ENCODE measurements at regions not wholly inside any gene's neighbourhood (a gene's known extent, or its start where the extent isn't known, plus 50 kb on each side); places are given as distances from the start of the nearest gene placed in this dataset.

GRCh38 chr2:53173698-53174455 lies 593.7 kb upstream of the CHAC2 start:
- Histone ChIP-seq H3K4me3 (no peak overlapping the region), H3K4me1 (no peaks in the 10 kb centered on the region), H3K27ac (no peak overlapping the region), H3K36me3 (ENCODE audit: insufficient read depth in 1 of 2, low read depth in 1 of 2) (no peaks in the 10 kb centered on the region), H3K9me3 (no peaks in the 10 kb centered on the region), H3K27me3 (ENCODE audit: insufficient read depth in 3 of 3, low read length in 2 of 3) (no peaks in the 10 kb centered on the region)
- DNase-seq (no peak), ATAC-seq (no peak)
- intact Hi-C loops (cut with DNase I), result no loop called here
- no peak for TF ChIP-seq CTCF (IDR thresholded peaks at IDR 0.05)
- 71 to 72% (median 72%) methylated on average over 7 of the region's 7 CpGs for WGBS, 3 donors

- DNase-seq (no peak), ATAC-seq (no peak)
- WGBS, 3 donors, result 41 to 59% (median 58%) methylated on average over 1 of the region's 1 CpG
- no peaks in the 10 kb centered on the region for H3K27me3 ChIP-seq (ENCODE audit: insufficient read depth in 3 of 3, low read length in 2 of 3)
- TF ChIP-seq CTCF (IDR thresholded peaks at IDR 0.05), result no peak
- no peak overlapping the region for H3K4me3 ChIP-seq
- H3K9me3 ChIP-seq, result no peaks in the 10 kb centered on the region
- intact Hi-C loops (cut with DNase I), result no loop called here
- H3K4me1 ChIP-seq, result no peaks in the 10 kb centered on the region
- no peak overlapping the region for H3K27ac ChIP-seq
- H3K36me3 ChIP-seq (ENCODE audit: insufficient read depth in 1 of 2, low read depth in 1 of 2), result no peaks in the 10 kb centered on the region
These were observed 594.5 kb upstream of the CHAC2 start for GRCh38 chr2:53173091-53173490.

GRCh38 chr2:53170466-53170865 lies 597.1 kb upstream of the CHAC2 start:
- Histone ChIP-seq H3K4me1 (no peaks in the 10 kb centered on the region), H3K27me3 (ENCODE audit: insufficient read depth in 3 of 3, low read length in 2 of 3) (no peaks in the 10 kb centered on the region), H3K27ac (no peak overlapping the region), H3K9me3 (no peaks in the 10 kb centered on the region), H3K36me3 (ENCODE audit: insufficient read depth in 1 of 2, low read depth in 1 of 2) (no peaks in the 10 kb centered on the region), H3K4me3 (no peak overlapping the region)
- DNase-seq, result no peak
- intact Hi-C loops (cut with DNase I), result no loop called here
- 46 to 55% (median 52%) methylated on average over 2 of the region's 2 CpGs for WGBS, 3 donors
- no peak for ATAC-seq
- no peak for TF ChIP-seq CTCF (IDR thresholded peaks at IDR 0.05)

- intact Hi-C loops (cut with DNase I), result no loop called here
- Histone ChIP-seq H3K27me3 (ENCODE audit: insufficient read depth in 3 of 3, low read length in 2 of 3) (no peaks in the 10 kb centered on the region), H3K27ac (no peak overlapping the region), H3K4me1 (no peaks in the 10 kb centered on the region), H3K4me3 (no peak overlapping the region), H3K9me3 (no peaks in the 10 kb centered on the region), H3K36me3 (ENCODE audit: insufficient read depth in 1 of 2, low read depth in 1 of 2) (no peaks in the 10 kb centered on the region)
- WGBS, 3 donors, result 68 to 72% (median 72%) methylated on average over 4 of the region's 4 CpGs
- no peak for TF ChIP-seq CTCF (IDR thresholded peaks at IDR 0.05)
- ATAC-seq, result no peak
- DNase-seq, result no peak
These were observed 600.4 kb upstream of the CHAC2 start for GRCh38 chr2:53167227-53167626.

- DNase-seq (no peak), ATAC-seq (no peak)
- Histone ChIP-seq H3K4me3 (no peak overlapping the region), H3K36me3 (ENCODE audit: insufficient read depth in 1 of 2, low read depth in 1 of 2) (no peaks in the 10 kb centered on the region), H3K4me1 (no peaks in the 10 kb centered on the region), H3K27ac (no peak overlapping the region), H3K27me3 (ENCODE audit: insufficient read depth in 3 of 3, low read length in 2 of 3) (no peaks in the 10 kb centered on the region), H3K9me3 (peaks cover 3% of the 10 kb centered on the region)
- intact Hi-C loops (cut with DNase I), result no loop called here
- TF ChIP-seq CTCF (IDR thresholded peaks at IDR 0.05), result no peak
These were observed 617.5 kb upstream of the CHAC2 start for GRCh38 chr2:53150146-53150545.

Measured in psoas muscle (tissue), 7 donors.